Astrocyte (in vitro differentiated cells and primary cell): ENCODE measurements at regions not wholly inside any gene's neighbourhood (a gene's known extent, or its start where the extent isn't known, plus 50 kb on each side); places are given as distances from the start of the nearest gene placed in this dataset.
A peak's percentile ranks its signal among the peaks of the same experiment; 100 is the strongest.

Source experiments
- DNase-seq: peaks from one replicate; pipeline ENCODE4 v3.0.0-alpha.2; 2010; ENCODE audit warnings: low read depth
- FAIRE-seq: peaks from 2 replicates; lab custom pipeline; 2011; peaks lifted over from hg19 to GRCh38; lab: Jason Lieb, UNC
- H2AFZ ChIP-seq: 2 replicates; pipeline ENCODE4 v1.6.0; 2012; ENCODE audit warnings: low read depth, low read length, inconsistent platforms
- H3K27ac ChIP-seq: 2 replicates; pipeline ENCODE4 v1.5.1; 2011; ENCODE audit warnings: low read depth, low read length, inconsistent platforms
- H3K27me3 ChIP-seq: 2 replicates; pipeline ENCODE4 v1.6.0; 2011; ENCODE audit warnings: low read length, inconsistent platforms; ENCODE audit not compliant: insufficient read depth
- H3K36me3 ChIP-seq: 2 replicates; pipeline ENCODE4 v1.5.1; 2011; ENCODE audit warnings: low read length, inconsistent platforms; ENCODE audit not compliant: insufficient read depth
- H3K4me1 ChIP-seq: 2 replicates; pipeline ENCODE4 v1.5.1; 2011; ENCODE audit warnings: low read length, inconsistent platforms; ENCODE audit not compliant: insufficient read depth
- H3K4me2 ChIP-seq: 2 replicates; pipeline ENCODE4 v1.6.0; 2012; ENCODE audit warnings: low read length, inconsistent platforms
- H3K4me3 ChIP-seq: 2 replicates; pipeline ENCODE4 v1.5.1; 2011; ENCODE audit warnings: low read depth, mild to moderate bottlenecking, low read length, inconsistent platforms; ENCODE audit not compliant: insufficient read depth
- H3K79me2 ChIP-seq: 2 replicates; pipeline ENCODE4 v1.6.0; 2012; ENCODE audit warnings: mild to moderate bottlenecking, low read length, inconsistent platforms; ENCODE audit not compliant: insufficient read depth
- H3K9ac ChIP-seq: 2 replicates; pipeline ENCODE4 v1.6.0; 2012; ENCODE audit warnings: mild to moderate bottlenecking, low read length, inconsistent platforms
- H3K9me3 ChIP-seq: 2 replicates; pipeline ENCODE4 v1.5.1; 2012; ENCODE audit warnings: low read depth, mild to moderate bottlenecking, low read length, inconsistent platforms; ENCODE audit not compliant: insufficient read depth
- H4K20me1 ChIP-seq: 2 replicates; pipeline ENCODE4 v1.6.0; 2012; ENCODE audit warnings: low read length, inconsistent platforms; ENCODE audit not compliant: insufficient read depth
- H3K27ac Mint-ChIP-seq: one replicate; pipeline ENCODE4 v1.8.0; 2021; ENCODE audit warnings: mild to moderate bottlenecking, mixed read lengths; ENCODE audit not compliant: unreplicated experiment
- H3K27me3 Mint-ChIP-seq: one replicate; pipeline ENCODE4 v1.8.0; 2021; ENCODE audit warnings: low read depth, mixed read lengths; ENCODE audit not compliant: unreplicated experiment
- H3K36me3 Mint-ChIP-seq: one replicate; pipeline ENCODE4 v1.8.0; 2021; ENCODE audit warnings: low read depth, mixed read lengths; ENCODE audit not compliant: unreplicated experiment
- H3K4me1 Mint-ChIP-seq: one replicate; pipeline ENCODE4 v1.8.0; 2021; ENCODE audit warnings: low read depth, mixed read lengths; ENCODE audit not compliant: unreplicated experiment
- H3K4me3 Mint-ChIP-seq: one replicate; pipeline ENCODE4 v1.8.0; 2021; ENCODE audit warnings: mild to moderate bottlenecking, moderate library complexity, mixed read lengths; ENCODE audit not compliant: unreplicated experiment
- H3K9me3 Mint-ChIP-seq: one replicate; pipeline ENCODE4 v1.8.0; 2021; ENCODE audit warnings: mild to moderate bottlenecking, mixed read lengths; ENCODE audit not compliant: unreplicated experiment
- EZH2 ChIP-seq: IDR thresholded peaks from 2 replicates; pipeline ENCODE4 v1.6.1; 2012; ENCODE audit warnings: mild to moderate bottlenecking, low read length, inconsistent platforms; ENCODE audit not compliant: insufficient read depth
- TF ChIP-seq, protein P1 (sequence below): IDR thresholded peaks from 2 replicates; pipeline ENCODE4 v1.5.1; 2011; ENCODE audit warnings: low read depth, mild to moderate bottlenecking, inconsistent platforms, low read length, moderate library complexity; ENCODE audit not compliant: insufficient read depth

DNA sequence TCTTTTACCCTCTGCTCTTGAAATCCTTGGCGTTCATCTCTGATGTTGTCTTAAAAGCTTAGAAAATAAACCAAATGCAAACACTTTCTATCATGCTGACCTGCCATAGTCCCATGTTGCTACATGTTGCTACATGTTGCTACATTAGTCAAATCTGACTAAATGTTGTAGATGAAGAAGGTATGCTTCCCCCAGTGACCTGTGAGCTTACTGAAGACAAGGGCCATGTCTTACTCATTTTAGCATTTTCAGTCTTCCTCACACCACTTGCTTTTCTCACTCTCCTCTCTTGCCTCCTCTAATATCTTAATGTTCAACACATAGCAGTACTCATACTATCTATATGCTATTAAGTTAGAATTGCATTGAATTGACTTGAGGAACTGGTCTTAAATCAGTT is 346.4 kb upstream of the MTNR1B start:
- no peak overlapping the region for H3K4me2 ChIP-seq
- no peak overlapping the region for H3K9ac ChIP-seq
- H3K27me3 ChIP-seq, result no peaks in the 10 kb centered on the region
- peaks cover 7% of the 10 kb centered on the region for H3K4me1 ChIP-seq
- FAIRE-seq (peak; percentile 60), DNase-seq (no peak)
- Mint-ChIP-seq H3K4me3 (no peak overlapping the region), H3K36me3 (peaks cover 6% of the 10 kb centered on the region), H3K27ac (no peak overlapping the region), H3K9me3 (peaks cover 5% of the 10 kb centered on the region), H3K4me1 (peaks cover 19% of the 10 kb centered on the region), H3K27me3 (no peaks in the 10 kb centered on the region)
- H3K4me3 ChIP-seq, result no peak overlapping the region
- H2AFZ ChIP-seq, result no peak overlapping the region
- no peak for TF ChIP-seq EZH2
- TF ChIP-seq, protein P1, sequence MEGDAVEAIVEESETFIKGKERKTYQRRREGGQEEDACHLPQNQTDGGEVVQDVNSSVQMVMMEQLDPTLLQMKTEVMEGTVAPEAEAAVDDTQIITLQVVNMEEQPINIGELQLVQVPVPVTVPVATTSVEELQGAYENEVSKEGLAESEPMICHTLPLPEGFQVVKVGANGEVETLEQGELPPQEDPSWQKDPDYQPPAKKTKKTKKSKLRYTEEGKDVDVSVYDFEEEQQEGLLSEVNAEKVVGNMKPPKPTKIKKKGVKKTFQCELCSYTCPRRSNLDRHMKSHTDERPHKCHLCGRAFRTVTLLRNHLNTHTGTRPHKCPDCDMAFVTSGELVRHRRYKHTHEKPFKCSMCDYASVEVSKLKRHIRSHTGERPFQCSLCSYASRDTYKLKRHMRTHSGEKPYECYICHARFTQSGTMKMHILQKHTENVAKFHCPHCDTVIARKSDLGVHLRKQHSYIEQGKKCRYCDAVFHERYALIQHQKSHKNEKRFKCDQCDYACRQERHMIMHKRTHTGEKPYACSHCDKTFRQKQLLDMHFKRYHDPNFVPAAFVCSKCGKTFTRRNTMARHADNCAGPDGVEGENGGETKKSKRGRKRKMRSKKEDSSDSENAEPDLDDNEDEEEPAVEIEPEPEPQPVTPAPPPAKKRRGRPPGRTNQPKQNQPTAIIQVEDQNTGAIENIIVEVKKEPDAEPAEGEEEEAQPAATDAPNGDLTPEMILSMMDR, result no peak
- no peaks in the 10 kb centered on the region for H4K20me1 ChIP-seq
- H3K9me3 ChIP-seq, result no peaks in the 10 kb centered on the region
- no peak overlapping the region for H3K27ac ChIP-seq
- no peaks in the 10 kb centered on the region for H3K36me3 ChIP-seq
- no peaks in the 10 kb centered on the region for H3K79me2 ChIP-seq

DNA sequence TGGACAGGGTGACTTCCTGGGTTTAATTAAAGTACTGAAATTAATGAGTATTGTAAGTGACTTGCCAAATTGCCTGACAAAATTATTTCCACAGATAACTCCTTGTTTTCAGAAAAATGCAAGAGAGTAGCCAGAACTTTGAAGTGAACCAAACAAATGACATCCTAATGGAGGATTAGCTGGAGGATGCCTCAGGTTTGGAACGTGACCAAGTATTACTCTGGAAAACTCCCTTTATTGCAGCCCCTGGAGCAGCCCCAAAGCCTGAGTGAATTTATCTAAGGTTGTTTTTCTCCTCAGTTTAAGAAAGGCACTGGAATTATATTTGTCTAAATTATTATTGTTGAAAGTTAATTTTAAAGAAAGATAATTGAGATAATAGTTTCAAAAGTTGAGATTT is 343.6 kb upstream of the MTNR1B start:
- Mint-ChIP-seq H3K4me3 (no peak overlapping the region), H3K9me3 (no peaks in the 10 kb centered on the region), H3K36me3 (peaks cover 3% of the 10 kb centered on the region), H3K4me1 (peaks cover 35% of the 10 kb centered on the region), H3K27ac (no peak overlapping the region), H3K27me3 (no peaks in the 10 kb centered on the region)
- Histone ChIP-seq H3K4me1 (peaks cover 20% of the 10 kb centered on the region), H3K79me2 (no peaks in the 10 kb centered on the region), H3K27me3 (no peaks in the 10 kb centered on the region), H2AFZ (no peak overlapping the region), H3K9ac (no peak overlapping the region), H4K20me1 (no peaks in the 10 kb centered on the region), H3K36me3 (no peaks in the 10 kb centered on the region), H3K4me3 (no peak overlapping the region), H3K27ac (no peak overlapping the region), H3K9me3 (no peaks in the 10 kb centered on the region), H3K4me2 (no peak overlapping the region)
- TF ChIP-seq, protein P1, result no peak
- TF ChIP-seq EZH2, result no peak
- FAIRE-seq (no peak), DNase-seq (peak; percentile 7)

DNA sequence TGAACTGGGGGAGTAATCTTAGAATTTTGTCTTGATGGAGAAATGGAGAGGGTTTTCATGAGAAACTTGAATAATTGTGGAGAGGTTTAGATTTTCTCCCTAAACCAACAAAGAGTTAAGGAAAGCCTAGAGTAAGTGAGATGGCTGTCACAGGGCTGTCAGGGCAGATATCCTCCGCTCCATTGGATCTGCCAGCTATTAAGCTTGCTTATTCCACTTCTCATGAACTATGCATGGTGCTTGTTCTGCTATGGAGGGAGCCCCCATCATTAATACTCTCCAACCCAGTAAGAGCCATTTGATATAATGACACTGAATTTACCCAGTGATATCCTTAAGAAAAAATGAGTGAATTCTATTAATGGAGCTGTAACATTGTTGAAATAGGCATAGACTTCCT is 342.8 kb upstream of the MTNR1B start:
- Histone ChIP-seq H3K27ac (no peak overlapping the region), H3K27me3 (no peaks in the 10 kb centered on the region), H3K9ac (no peak overlapping the region), H3K79me2 (no peaks in the 10 kb centered on the region), H3K4me1 (peaks cover 20% of the 10 kb centered on the region), H3K36me3 (no peaks in the 10 kb centered on the region), H3K4me2 (no peak overlapping the region), H4K20me1 (no peaks in the 10 kb centered on the region), H2AFZ (no peak overlapping the region), H3K9me3 (no peaks in the 10 kb centered on the region), H3K4me3 (no peak overlapping the region)
- no peak for FAIRE-seq
- no peak overlapping the region for H3K4me3 Mint-ChIP-seq
- peaks cover 35% of the 10 kb centered on the region for H3K4me1 Mint-ChIP-seq
- no peak for DNase-seq
- H3K9me3 Mint-ChIP-seq, result no peaks in the 10 kb centered on the region
- H3K27ac Mint-ChIP-seq, result peak overlapping the region; percentile 67
- no peaks in the 10 kb centered on the region for H3K27me3 Mint-ChIP-seq
- TF ChIP-seq, protein P1, result no peak
- no peak for TF ChIP-seq EZH2
- peaks cover 3% of the 10 kb centered on the region for H3K36me3 Mint-ChIP-seq
